NT2/D1 (cell line): ENCODE measurements at regions not wholly inside any gene's neighbourhood (a gene's known extent, or its start where the extent isn't known, plus 50 kb on each side); places are given as distances from the start of the nearest gene placed in this dataset.
"Not testable (repeated sequence)": the region's sequence is repeated elsewhere in the genome, so short reads cannot be mapped to it uniquely, and the experiment has no call there.

Experiments used
- DNase-seq: peaks from one replicate; pipeline ENCODE4 v3.0.0-alpha.2; 2011; ENCODE audit warnings: low read depth, low spot score
- H3K27me3 ChIP-seq: 2 replicates; pipeline ENCODE4 v1.6.0; 2011; ENCODE audit warnings: mild to moderate bottlenecking; ENCODE audit not compliant: insufficient read length, insufficient read depth
- H3K36me3 ChIP-seq: 2 replicates; pipeline ENCODE4 v1.6.1; 2011; ENCODE audit warnings: mild to moderate bottlenecking, low read length, mixed read lengths; ENCODE audit not compliant: insufficient read depth, insufficient read length
- H3K4me1 ChIP-seq: 2 replicates; pipeline ENCODE4 v1.5.1; 2011; ENCODE audit not compliant: insufficient read depth, insufficient read length
- H3K4me3 ChIP-seq: 2 replicates; pipeline ENCODE4 v1.5.1; 2011; ENCODE audit warnings: low read depth; ENCODE audit not compliant: insufficient read length
- H3K9ac ChIP-seq: 2 replicates; pipeline ENCODE4 v1.6.0; 2011; ENCODE audit warnings: low read depth; ENCODE audit not compliant: insufficient read length
- H3K9me3 ChIP-seq: 2 replicates; pipeline ENCODE4 v1.5.1; 2011; ENCODE audit warnings: mild to moderate bottlenecking, low read length; ENCODE audit not compliant: insufficient read depth
- SUZ12 ChIP-seq: IDR thresholded peaks from 2 replicates; pipeline ENCODE4 v1.6.1; 2011; ENCODE audit not compliant: insufficient read length, insufficient read depth; ENCODE audit errors: extremely low read depth
- YY1 ChIP-seq: IDR thresholded peaks from 2 replicates; pipeline ENCODE4 v1.6.1; 2011; ENCODE audit not compliant: insufficient read length, insufficient read depth
- ZNF274 ChIP-seq: IDR thresholded peaks from 2 replicates; pipeline ENCODE4 v1.6.1; 2011; ENCODE audit warnings: mild to moderate bottlenecking, low read depth, low read length

GRCh38 chr6:8624665-8625064, 189.3 kb upstream of the SLC35B3 start:
- no peaks in the 10 kb centered on the region for H3K9me3 ChIP-seq
- no peak overlapping the region for H3K4me3 ChIP-seq
- TF ChIP-seq YY1 = no peak
- no peak for TF ChIP-seq ZNF274
- no peak for TF ChIP-seq SUZ12
- H3K4me1 ChIP-seq = no peaks in the 10 kb centered on the region
- no peaks in the 10 kb centered on the region for H3K36me3 ChIP-seq
- H3K27me3 ChIP-seq = no peaks in the 10 kb centered on the region
- no peak for DNase-seq
- no peak overlapping the region for H3K9ac ChIP-seq

DNA sequence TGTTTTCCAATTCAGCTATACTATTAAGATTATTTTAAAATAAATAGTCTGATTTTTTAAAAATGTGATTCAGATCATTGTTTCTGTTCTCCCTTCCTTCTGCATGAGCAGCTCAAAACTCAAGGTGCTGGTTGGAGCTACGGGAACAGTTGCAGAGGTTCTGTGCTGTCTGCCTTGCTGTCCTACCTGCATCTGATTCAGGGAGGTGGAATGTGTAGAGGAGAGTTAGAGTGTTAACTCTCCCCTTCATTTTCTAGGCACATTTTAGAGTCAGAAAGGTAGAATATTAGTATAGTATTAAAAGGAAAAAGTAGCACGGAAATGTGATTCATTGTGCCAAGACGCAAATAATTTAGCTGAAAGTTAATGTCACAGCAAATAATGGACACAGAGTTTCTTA, 188.1 kb upstream of the SLC35B3 start:
- Histone ChIP-seq H3K27me3 (no peaks in the 10 kb centered on the region), H3K4me3 (no peak overlapping the region), H3K4me1 (no peaks in the 10 kb centered on the region), H3K9me3 (no peaks in the 10 kb centered on the region), H3K36me3 (no peaks in the 10 kb centered on the region), H3K9ac (no peak overlapping the region)
- no peak for DNase-seq
- TF ChIP-seq YY1 (no peak), ZNF274 (no peak), SUZ12 (no peak)

DNA sequence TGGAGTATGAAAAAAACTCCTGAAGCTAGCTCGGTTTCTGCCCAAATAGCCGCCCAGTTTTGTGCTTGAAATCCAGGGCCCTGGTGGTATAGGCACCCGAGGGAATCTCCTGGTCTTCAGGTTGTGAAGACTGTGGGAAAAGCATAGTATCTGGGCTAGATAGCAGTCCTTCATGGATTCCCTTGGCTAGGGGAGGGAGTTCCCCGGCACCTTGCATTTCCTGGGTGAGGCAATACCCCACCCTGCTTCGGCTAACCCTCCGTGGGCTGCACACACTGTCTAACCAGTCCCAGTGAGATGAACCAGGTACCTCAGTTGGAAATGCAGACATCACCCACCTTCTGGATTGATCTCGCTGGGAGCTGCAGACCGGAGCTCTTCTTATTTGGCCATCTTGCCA, 184.5 kb upstream of the SLC35B3 start:
- Histone ChIP-seq H3K36me3 (no peaks in the 10 kb centered on the region), H3K4me1 (no peaks in the 10 kb centered on the region), H3K9me3 (no peaks in the 10 kb centered on the region), H3K27me3 (no peaks in the 10 kb centered on the region), H3K4me3 (no peak overlapping the region), H3K9ac (no peak overlapping the region)
- no peak for TF ChIP-seq SUZ12
- no peak for TF ChIP-seq ZNF274
- no peak for TF ChIP-seq YY1
- no peak for DNase-seq

GRCh38 chr6:8619408-8619807, 184.1 kb upstream of the SLC35B3 start:
- H3K9me3 ChIP-seq, H3K27me3 ChIP-seq, H3K36me3 ChIP-seq, H3K4me3 ChIP-seq, H3K4me1 ChIP-seq, DNase-seq, H3K9ac ChIP-seq: not testable (repeated sequence)

GRCh38 chr6:8608737-8609136, 173.4 kb upstream of the SLC35B3 start:
- H3K4me1 ChIP-seq = no peaks in the 10 kb centered on the region
- no peaks in the 10 kb centered on the region for H3K27me3 ChIP-seq
- no peaks in the 10 kb centered on the region for H3K36me3 ChIP-seq
- no peak overlapping the region for H3K4me3 ChIP-seq
- H3K9me3 ChIP-seq = no peaks in the 10 kb centered on the region
- DNase-seq = no peak
- TF ChIP-seq YY1 (no peak), ZNF274 (no peak), SUZ12 (no peak)
- H3K9ac ChIP-seq = no peak overlapping the region

GRCh38 chr6:8589941-8590729, 154.8 kb upstream of the SLC35B3 start:
- H3K9ac ChIP-seq = no peak overlapping the region
- no peaks in the 10 kb centered on the region for H3K9me3 ChIP-seq
- DNase-seq = peak; percentile 8
- H3K27me3 ChIP-seq = no peaks in the 10 kb centered on the region
- no peaks in the 10 kb centered on the region for H3K4me1 ChIP-seq
- no peak for TF ChIP-seq ZNF274
- no peak for TF ChIP-seq SUZ12
- TF ChIP-seq YY1 = no peak
- no peak overlapping the region for H3K4me3 ChIP-seq
- H3K36me3 ChIP-seq = no peaks in the 10 kb centered on the region

- no peak overlapping the region for H3K9ac ChIP-seq
- H3K4me3 ChIP-seq = no peak overlapping the region
- H3K36me3 ChIP-seq = no peaks in the 10 kb centered on the region
- H3K4me1 ChIP-seq = no peaks in the 10 kb centered on the region
- H3K9me3 ChIP-seq = no peaks in the 10 kb centered on the region
- no peak for DNase-seq
- TF ChIP-seq ZNF274 = no peak
- no peak for TF ChIP-seq SUZ12
- no peak for TF ChIP-seq YY1
- H3K27me3 ChIP-seq = no peaks in the 10 kb centered on the region
Observed at GRCh38 chr6:8588176-8588575, 152.8 kb upstream of the SLC35B3 start.

- H3K4me3 ChIP-seq = no peak overlapping the region
- H3K36me3 ChIP-seq = no peaks in the 10 kb centered on the region
- H3K4me1 ChIP-seq = no peaks in the 10 kb centered on the region
- H3K9me3 ChIP-seq = no peaks in the 10 kb centered on the region
- DNase-seq = no peak
- no peak overlapping the region for H3K9ac ChIP-seq
- no peaks in the 10 kb centered on the region for H3K27me3 ChIP-seq
- no peak for TF ChIP-seq YY1
- TF ChIP-seq SUZ12 = no peak
- no peak for TF ChIP-seq ZNF274
Observed at GRCh38 chr6:8583291-8583690, 147.9 kb upstream of the SLC35B3 start.
